Activated T-helper 1 cell treated with anti-CD3 and anti-CD28 coated beads, Interleukin-2, amount 50 U/mL, for 16 hours (primary cell): ENCODE measurements at regions not wholly inside any gene's neighbourhood (a gene's known extent, or its start where the extent isn't known, plus 50 kb on each side); places are given as distances from the start of the nearest gene placed in this dataset.
A peak's percentile ranks its signal among the peaks of the same experiment; 100 is the strongest.
"Not testable (repeated sequence)": the region's sequence is repeated elsewhere in the genome, so short reads cannot be mapped to it uniquely, and the experiment has no call there.

Experiments used
- DNase-seq, 2 donors: peaks; one replicate each; pipeline ENCODE4 v3.0.0-alpha.2; 2020; ENCODE audit warnings: low read depth in 1 of 2, low spot score in 1 of 2

GRCh38 chr9:124164811-124165210, 92.9 kb upstream of the NEK6 start:
- no peak for DNase-seq

DNA sequence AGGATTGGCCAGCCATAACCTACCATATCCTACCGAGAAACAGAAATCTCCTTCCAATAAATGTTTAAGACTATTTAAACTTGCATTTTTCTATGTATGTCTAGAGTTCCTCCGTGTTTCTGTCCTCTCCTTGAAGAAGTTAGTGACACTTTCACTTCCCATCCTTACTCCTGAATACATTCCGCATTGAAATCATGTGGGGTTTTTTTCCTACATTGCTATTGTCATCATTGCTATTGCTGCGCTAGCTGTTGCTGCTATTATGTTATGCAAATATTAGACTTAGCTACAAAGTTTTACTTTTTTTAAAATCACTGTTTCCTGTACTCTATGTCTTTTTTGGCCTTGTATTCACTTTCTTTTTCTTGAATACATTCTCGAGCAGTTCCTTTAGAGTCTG, 83.3 kb upstream of the NEK6 start:
- no peak for DNase-seq

DNA sequence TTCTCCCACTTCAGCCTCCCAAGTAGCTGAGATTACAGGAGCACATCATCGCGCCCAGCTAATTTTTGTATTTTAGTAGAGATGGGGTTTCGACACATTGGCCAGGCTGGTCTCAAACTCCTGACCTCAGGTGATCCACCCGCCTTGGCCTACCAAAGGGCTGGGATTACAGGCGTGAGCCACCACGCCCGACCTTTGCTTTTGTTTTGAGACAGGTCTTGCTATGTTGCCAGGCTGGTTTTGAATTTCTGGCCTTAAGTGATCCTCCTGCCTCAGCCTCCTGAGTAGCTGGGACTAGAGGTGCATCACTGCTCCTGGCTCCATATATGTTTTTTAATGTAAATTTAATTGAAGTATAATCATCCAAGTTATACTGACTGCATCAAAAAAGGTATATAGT, 80.2 kb upstream of the NEK6 start:
- DNase-seq = not testable (repeated sequence)

- DNase-seq = no peak
Measured at GRCh38 chr9:124179196-124180071, 78.3 kb upstream of the NEK6 start.

DNA sequence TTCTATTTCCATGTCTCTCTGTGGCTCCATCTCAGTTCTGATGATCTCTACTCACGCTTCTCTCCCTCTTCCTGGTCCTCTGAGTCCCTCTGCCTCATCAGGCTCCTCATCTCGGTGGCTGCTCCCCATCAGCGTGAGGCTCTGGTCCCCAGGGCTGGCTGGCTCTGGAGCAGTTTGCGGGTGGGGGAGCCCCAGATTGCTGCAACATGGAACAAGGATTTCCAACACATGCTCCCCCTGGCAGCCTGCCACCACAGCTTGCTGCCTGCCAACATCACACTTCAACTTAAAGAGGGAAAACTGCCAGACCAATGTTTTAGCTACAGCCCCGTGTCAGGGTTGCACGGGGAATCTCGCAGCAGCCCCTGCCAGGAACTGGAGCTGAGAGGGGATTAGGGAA, 77.2 kb upstream of the NEK6 start:
- no peak for DNase-seq

DNA sequence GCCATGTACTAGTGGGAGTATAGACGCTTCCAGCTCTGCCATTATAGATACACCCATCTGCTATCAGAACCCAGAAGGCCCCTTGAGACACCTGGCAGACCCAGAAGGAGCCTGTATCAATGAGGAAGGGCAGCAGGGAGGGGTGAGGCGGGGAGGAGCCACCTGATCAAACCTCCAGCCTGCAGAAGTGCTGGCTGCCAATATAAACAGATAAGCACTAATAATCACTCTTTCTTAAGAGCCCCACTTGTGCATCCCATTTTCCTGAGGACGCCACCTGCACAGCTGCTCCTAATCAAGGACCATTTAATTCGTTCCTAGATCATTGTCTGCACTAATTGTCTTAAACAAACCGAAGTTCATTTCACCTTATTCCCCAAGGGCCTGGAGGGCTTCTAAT, 75.0 kb upstream of the NEK6 start:
- DNase-seq = no peak

DNA sequence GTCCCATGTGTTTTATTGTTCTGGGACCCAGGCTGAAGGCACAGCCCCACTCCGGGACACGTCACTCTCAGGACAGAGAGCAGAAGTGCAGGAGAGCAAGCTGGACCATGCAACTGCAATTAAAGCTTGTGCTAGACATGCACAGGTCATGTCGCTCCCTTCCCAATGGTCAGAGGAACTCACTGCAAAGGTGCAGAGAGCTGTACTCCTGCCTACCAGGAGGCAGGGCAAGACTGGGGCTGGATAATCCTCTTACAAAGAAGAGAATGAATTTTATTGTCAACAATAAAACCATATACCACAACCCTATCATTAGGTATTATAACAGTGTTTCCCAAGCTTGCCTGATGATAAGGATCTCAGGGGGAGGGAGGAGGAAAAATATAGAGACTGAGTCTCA, 74.0 kb upstream of the NEK6 start:
- no peak for DNase-seq

DNA sequence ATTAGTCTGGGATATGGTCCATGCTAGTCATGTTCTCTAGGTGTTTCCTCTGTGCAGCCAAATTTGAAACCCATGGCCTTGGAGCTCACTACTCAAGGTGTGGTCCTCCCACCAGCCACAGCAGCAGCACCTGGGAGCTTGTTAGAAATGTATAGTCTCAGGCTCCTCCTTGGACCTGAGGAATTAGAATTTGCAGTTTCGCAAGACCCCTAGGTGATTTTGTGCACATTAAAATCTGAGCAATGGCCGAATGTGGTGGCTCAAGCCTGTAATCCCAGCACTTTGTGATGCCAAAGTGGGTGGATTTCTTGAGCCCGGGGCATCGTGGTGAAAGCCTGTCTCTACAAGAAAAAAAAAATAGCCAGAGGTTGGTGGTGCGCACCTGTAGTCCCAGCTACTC, 72.3 kb upstream of the NEK6 start:
- DNase-seq = no peak

DNA sequence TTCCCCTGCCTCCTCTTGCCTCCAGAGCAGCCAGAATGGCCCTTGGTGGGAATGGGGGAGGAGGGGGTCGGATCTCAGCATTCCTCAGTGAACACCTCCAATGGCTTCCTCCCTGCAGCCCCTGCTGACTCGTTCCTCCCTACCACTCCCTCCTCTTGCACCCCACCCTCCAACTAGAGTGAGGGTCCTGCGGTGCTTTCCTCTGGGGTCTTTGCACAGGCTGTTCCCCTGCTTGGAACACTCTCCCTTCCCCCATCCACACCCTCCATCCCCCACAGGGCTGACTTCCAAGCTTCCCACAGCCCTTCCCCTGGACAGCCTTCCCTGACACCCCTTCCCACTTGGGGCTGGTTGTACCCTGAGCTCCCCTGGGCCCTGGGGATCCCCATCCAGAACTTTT, 70.4 kb upstream of the NEK6 start:
- DNase-seq = no peak

GRCh38 chr9:124188331-124189110, 69.2 kb upstream of the NEK6 start:
- DNase-seq = no peak

DNA sequence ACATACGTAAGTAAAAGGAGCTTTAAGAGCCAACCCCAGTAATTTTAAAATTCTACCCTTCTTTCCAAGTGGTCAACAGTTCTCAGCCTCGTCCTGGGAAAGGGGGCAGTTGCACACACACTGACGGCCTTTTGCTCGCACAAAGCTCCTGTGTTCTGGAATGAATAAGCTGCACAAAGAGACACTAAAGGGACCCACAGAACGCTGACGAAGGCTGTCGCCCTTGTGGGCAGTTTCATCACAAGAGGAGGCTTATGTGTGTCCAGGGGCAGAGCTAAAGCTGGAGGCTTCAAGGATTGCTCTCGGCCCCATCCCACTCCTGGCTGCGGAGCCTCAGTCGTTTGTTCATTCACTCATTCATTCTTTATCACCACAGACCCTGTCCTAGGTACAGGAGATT, 67.0 kb upstream of the NEK6 start:
- DNase-seq = no peak

DNA sequence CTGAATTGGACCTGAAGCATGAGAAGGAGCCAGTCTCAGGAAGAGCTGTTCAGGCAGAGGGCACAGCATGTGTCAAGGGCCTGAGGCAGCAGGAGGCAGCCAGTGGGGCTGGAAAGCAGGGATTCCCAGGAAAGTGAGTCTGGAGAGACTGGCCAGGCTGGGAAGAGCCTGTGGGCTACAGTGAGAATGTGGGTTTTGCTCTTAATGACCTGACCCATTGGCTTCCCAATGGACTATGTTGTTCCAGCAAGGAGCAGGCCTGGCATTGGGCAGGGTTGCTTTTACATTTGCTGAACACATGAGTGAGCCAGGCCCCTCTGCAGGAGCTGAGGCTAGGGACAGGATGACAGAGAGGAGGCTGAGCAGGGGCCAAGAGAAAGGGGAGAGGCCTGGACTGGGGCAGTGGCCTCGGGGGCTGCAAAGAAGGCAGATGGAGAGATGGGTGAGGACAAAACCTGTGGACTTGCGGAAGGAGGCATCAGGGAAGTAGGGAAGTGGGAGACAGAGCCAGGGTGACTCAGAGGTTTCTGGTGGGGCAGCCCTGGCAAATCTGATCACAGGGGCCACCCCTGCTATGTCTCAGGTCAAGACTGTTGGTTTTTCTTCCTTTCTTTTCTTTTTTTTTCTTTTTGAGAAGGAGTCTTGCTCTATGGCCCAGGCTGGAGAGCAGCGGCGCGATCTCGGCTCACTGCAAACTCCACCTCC, 65.9 kb upstream of the NEK6 start:
- no peak for DNase-seq

GRCh38 chr9:124196814-124197176, 61.0 kb upstream of the NEK6 start:
- no peak for DNase-seq

DNA sequence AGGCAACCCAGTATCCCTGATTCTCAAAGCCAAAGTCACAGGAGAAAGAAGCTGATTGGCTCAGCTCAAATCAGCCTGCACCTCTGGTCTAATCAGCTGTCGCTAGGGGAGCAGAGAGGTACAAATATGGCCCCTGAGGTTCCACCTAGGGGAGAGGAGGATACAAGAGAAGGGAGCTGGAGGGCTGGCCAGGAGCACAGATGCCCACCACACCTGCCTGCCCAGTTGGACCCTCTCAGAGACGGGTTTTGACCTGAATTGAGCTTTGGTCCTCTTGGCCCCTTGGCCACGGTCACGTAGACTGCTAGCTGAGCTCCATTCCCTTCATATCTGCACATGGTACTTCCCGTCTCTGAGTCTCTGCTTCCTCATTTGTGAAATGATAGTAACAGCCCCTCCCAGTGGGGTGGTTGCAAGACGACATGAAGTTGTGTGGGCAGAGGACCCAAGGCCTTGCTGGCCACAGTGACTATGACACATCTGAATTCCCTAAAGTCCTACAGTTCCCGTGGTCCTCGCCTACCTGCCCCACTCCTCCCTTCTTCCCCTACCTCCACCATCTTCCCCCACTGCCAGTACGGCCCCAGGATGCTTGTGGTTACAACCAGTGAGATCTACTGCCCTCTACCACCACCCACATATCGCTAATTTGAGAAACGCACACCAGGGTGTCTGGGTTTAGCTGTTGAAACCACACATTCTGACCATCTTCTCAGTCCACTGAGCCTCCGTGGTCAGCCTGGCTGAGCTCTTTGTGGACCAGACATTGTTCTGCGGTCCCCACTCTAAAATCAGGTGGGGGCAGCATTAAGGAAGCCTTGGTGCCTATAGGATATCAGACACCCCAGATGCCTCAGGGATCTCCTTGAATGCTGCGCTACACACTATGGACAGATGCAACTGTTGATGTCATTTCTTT, 60.3 kb upstream of the NEK6 start:
- no peak for DNase-seq

DNA sequence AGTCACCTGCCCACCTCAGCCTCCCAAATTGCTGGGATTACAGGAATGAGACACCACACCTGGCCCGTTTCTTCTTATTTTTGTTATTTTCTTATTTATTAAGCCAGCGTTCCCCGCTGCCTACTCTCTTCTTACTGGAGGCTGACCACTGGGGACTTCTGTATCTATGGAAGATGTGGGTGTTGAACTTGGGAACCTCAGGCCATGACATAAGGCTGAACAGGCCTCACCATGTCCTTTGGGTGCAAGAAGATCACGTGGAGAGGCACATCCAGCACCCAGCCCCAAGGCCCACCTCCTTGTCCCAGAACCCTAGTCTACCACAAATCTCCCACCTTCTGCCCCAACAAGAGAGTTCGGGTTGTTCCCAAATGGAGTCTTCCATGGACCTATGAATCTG, 59.4 kb upstream of the NEK6 start:
- DNase-seq = no peak

GRCh38 chr9:124198948-124199347, 58.8 kb upstream of the NEK6 start:
- no peak for DNase-seq

DNA sequence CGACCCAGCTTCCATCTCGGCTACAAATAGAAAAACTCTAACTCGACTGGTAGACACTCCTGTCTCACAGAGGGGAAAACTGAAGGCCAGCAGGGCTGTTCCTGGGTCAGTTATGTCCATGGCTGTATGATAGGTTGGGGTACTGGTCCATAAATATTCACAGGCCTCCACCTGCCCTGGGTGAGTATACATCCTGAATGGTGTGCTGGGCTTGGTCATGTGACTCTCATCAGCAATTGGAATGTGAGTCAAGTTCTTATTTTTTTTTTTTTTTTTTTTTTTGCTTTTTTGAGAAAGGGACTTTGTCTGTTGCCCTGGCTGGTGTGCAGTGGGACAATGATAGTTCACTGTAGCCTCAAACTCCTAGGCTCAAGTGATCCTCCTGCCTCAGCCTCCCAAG, 58.3 kb upstream of the NEK6 start:
- DNase-seq = no peak

- DNase-seq = peak in 1 of 2 donors; percentile 67
Measured at GRCh38 chr9:124202447-124202971, 55.2 kb upstream of the NEK6 start.

DNA sequence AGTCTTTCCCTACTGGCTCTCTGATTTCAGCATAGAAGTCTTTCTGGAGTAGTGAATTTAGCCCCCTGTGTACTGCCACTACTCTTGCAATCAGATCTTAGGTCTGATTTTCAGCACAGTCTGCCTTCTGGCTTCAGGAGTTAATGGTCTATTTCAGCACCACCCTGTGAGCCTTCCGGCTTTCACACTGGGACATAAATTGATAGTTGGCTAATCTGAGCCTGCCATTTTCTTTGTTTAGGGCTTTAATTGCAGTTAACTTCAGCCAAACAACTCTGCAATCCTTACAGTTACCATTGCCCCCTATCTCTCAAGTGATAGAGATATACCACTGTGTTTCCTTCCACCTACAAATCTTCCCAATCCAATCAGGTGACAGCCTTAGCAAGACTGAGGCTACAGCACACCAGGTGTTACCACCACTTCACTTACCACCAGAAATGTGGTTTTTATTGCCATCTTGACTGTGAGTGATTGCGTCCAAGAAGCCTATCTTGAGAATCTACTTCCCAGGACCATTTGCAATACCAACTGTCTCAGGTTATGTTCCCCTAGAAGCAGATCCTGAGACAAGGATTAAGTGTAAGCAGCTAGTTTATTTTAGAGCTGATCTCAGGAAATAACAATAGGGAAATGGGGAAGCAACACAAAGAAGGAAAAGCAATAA, 51.9 kb upstream of the NEK6 start:
- no peak for DNase-seq

- DNase-seq = no peak
Measured at GRCh38 chr9:124206391-124206790, 51.4 kb upstream of the NEK6 start.
